T-helper 22 cell (primary cell): ENCODE measurements at regions not wholly inside any gene's neighbourhood (a gene's known extent, or its start where the extent isn't known, plus 50 kb on each side); places are given as distances from the start of the nearest gene placed in this dataset.
"Not testable (repeated sequence)": the region's sequence is repeated elsewhere in the genome, so short reads cannot be mapped to it uniquely, and the experiment has no call there.

Experiments used
- DNase-seq: peaks from one replicate; pipeline ENCODE4 v3.0.0-alpha.2; 2020; ENCODE audit warnings: low read depth

DNA sequence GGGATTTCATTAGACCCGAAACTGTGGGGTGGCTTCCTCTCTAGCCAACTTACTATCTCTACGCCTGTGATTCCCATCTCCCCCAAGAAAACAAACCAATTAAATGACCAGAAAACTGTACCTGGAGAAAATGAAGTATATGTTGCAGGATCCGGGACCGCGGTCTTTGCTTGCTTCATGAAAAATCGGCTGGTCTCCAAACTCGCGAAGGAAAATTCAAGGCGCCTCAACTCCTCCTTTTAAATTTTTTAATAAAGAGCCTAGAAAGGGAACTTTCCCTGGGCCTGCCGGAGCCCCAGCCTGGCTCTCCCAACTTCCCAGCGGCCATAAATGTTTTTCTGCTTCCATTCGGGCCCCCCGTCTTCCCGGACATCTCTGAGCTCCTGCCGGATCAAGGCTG, 110.8 kb upstream of the FOXD4L5 start:
- DNase-seq, result not testable (repeated sequence)

DNA sequence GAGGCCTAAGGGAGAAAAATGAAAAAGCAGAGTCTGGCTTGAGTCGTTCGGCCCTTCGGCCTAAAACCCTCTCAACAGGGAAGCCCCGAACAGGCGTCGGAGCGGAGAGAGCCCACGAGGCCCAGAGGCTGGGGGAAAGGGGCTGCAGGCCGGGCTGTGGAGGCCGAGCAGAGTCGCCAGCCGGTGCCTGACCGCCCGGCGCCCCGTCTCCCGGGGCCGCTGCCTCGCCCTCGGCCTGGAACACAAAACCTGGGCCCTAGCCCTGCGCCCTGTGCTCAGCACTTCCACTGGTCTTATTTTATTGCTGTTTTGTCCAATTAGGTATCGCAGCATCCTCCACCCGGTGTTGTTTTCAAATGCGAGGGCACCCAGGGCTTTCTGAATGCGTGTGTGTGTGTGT, 110.1 kb upstream of the FOXD4L5 start:
- not testable (repeated sequence) for DNase-seq

DNA sequence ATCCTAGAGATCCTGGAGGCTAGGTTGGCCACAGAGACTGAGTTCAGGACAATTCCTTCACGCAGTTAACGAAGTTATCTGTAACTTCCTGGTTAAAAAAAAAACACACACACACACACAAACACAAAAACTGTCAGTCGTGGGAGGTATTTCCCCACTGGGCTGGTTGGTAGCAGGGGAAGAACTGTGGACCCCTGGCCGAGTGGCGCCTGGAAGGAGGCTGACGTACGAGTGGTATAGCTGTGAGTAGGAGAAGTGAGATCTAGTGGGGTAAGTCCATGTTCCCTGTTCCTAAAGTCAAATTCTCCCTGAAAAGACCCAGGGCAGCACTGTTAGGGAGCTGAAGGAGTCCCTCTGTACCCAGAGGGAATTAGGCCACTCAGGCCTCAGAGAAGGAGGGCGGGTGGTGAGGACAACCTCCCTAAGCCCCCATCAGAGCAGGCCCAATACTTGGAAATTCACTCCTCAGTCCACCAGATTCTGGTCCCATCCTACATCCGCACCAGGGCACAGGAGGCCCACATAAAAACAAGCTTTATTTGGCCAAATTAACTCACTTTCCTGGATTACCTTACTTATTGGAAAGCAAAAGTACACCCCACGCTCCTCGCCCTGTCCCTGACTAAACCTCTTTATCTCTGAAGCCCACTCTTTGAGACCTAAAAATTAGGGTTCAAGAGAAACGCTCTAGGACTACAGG, 108.3 kb upstream of the FOXD4L5 start:
- DNase-seq, result not testable (repeated sequence)

DNA sequence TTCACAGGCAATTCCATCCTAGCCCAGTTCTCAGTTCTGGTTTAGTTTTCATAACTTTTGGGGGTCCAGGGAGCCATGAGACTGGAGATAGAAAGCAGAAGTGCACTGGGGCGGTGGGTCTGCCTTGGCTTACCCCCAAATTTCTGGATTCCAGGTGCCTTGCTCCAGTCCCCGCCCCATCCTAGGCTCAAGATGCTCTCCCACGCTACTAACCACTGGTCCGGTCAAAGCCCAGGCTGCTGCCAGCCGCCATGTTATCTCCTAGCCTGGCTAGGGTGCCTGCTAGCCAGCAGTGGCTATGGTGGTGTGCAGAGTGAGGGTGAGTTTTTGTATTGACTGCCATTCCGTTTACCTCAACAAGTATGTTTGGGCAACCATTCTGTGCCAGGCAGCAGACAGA, 107.6 kb upstream of the FOXD4L5 start:
- not testable (repeated sequence) for DNase-seq

DNA sequence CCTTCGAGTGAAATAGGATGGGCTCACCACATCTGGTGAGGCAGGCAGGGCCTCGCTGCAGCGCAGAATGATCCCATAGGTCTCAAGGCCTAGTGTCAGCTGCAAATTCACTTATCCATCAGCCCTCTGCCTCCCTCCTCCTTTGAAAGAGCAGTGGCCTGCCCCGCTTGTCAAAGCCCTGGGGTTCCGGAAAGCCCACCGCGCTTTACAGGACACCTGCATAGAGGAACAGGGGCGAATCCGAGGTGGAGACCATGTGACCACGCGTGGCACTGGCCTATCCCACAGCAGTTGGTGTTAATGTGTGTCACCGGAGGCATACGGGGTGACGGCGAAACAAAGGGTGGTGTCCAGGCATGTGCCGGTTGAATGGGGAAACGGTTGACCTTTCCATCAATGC, 104.7 kb upstream of the FOXD4L5 start:
- not testable (repeated sequence) for DNase-seq

DNA sequence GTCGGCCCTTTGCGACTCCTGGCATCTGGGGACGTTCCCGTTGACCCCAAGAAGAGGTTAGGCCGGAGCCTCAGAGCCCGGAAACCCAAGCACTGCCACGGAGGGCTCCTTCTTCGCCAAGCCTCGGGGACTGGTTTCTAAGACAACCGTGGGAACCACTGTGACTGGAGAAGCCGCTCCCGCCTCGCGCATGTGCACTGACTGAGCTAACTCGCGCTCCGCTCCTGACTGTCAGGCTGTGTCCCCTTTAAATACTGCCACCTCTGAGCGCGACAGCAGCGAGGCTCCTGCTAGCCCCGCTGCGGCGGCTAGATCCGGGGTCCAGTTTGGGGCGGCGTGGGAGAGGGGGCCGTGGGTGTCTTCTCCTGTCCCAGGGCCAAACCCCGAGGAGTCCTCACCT, 104.2 kb upstream of the FOXD4L5 start:
- not testable (repeated sequence) for DNase-seq

DNA sequence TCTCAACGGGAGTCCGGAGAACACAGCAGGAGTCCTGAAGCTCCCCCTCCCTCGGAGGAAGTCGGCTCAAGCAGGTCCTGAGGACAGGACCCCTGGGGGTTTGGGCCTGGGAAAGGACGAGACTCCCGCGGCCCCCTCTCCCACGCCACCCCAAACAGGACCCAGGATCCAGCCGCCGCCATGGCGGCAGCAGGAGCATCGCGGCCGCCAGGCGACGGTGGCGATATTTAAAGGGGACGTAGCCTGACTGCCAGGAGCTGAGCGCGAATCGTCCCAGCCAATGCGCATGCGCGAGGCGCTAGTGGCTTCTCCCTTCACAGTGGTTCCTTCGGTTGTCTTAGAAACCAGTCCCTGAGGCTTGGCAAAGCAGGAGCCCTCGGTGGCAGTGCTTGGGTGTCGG, 101.7 kb upstream of the FOXD4L5 start:
- DNase-seq, result peak; percentile 56

- not testable (repeated sequence) for DNase-seq
Measured at GRCh38 chr9:65386191-65386590, 101.2 kb upstream of the FOXD4L5 start.

GRCh38 chr9:65385655-65386024, 100.6 kb upstream of the FOXD4L5 start:
- DNase-seq, result not testable (repeated sequence)

DNA sequence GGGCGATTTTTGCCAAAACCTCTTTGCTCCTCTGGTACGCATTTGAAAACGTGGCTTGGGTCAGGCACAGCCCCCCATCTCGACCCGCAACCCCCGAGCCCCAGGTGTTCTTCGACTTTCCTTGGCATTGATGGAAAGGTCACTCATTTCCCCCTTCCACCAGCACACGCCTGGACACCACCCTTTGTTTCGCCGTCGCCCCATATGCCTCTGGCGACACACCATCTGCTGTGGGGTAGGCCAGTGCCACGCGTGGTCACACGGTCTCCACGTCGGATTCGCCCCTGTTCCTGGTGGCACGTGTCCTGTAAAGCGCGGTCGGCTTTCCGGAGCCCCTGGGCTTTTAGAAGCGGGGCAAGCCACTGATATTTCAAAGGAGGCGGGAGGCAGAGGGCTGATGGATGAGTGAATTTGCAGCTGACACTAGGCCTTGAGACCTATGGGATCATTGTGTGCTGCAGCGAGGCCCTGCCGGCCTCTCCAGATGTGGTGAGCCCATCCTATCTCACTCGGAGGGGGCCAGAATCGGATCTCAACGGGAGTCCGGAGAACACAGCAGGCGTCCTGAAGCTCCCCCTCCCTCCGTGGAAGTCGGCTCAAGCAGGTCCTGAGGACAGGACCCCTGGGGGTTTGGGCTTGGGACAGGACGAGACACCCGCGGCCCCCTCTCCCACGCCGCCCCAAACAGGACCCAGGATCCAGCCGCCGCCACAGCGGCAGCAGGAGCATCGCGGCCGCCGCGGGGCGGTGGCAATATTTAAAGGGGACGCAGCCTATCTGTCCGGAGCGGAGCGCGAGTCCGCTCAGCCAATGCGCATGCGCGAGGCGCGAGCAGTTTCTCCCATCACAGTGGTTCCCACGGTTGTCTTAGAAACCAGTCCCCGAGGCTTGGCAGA, 100.0 kb upstream of the FOXD4L5 start:
- DNase-seq, result not testable (repeated sequence)

DNA sequence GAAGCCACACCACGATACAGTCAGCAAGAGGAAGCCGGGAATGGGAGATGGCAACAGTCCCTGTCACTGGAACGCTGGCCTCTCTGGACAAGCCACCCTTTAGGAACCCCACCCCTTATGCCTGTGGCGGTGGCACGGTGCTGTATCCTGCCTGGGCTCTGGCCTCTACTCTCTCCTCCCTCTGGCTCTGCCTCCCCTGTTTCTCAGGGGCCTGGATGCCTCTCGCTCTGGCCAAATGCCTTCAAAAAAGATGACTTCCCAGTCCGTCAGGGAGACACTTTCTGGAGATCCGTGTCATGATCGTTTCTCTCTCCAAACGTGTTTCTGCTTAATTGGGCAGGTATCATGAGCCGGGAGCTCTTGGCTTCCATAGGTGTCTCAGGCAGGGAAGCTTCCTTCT, 99.1 kb upstream of the FOXD4L5 start:
- not testable (repeated sequence) for DNase-seq

GRCh38 chr9:65383646-65384045, 98.6 kb upstream of the FOXD4L5 start:
- DNase-seq, result not testable (repeated sequence)

DNA sequence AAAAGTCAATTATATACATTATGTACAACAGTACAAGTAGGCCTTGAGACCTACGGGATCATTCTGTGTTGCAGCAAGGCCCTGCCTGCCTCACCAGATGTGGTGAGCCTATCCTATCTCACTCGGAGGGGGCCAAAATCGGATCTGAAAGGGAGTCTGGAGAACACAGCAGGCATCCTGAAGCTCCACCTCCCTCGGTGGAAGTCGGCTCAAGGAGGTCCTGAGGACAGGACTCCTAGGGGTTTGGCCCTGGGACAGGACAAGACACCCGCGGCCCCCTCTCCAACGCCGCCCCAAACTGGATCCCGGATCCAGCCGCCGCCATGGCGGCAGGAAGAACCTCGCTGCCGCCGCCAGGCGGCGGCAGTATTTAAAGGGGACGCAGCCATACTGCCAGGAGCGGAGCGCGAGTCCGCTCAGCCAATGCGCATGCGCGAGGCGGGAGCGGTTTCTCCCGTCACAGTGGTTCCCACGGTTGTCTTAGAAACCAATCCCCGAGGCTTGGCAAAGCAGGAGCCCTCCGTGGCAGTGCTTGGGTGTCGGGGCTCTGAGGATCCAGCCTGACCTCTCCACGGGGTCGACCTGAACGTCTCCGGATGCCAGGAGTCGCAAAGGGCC, 97.8 kb upstream of the FOXD4L5 start:
- DNase-seq, result not testable (repeated sequence)
